ENCODE measurements at regions not wholly inside any gene's neighbourhood (a gene's known extent, or its start where the extent isn't known, plus 50 kb on each side); places are given as distances from the start of the nearest gene placed in this dataset.

DNA sequence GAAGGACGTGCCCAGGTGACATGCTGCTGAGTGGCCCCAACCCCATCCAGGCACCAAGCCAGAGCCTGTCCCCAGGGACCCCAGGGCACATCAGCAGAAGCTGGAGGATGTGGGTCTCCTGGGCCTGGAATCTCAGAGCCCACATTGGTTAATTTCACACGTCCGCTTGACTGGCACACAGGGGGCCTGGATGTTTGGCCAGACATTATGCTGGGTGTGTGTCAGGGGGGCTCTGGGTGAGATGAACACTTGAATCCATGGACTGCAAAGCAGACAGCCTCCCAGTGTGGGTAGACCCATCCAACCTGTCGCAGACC is 79.1 kb upstream of the RET start:
- Histone ChIP-seq H3K27me3 (ENCODE audit: insufficient read depth) (no peaks in the 10 kb centered on the region), H3K27ac (ENCODE audit: low read depth) (no peak overlapping the region), H2AFZ (no peak overlapping the region), H3K9me2 (ENCODE audit: insufficient read depth) (0 out of 2 replicates have a peak, but pooled peaks cover 6% of the 10 kb centered on the region), H3K79me2 (replicated peaks; ENCODE audit: insufficient read depth) (no peaks in the 10 kb centered on the region), H3K4me2 (no peak overlapping the region), H4K20me1 (replicated peaks; ENCODE audit: insufficient read depth) (no peaks in the 10 kb centered on the region), H3K36me3 (ENCODE audit: insufficient read depth) (no peaks in the 10 kb centered on the region), H3K4me1 (ENCODE audit: insufficient read depth) (no peaks in the 10 kb centered on the region), H3K4me3 (no peak overlapping the region), H3F3A (replicated peaks; ENCODE audit: low read depth) (no peaks in the 10 kb centered on the region)
- Mint-ChIP-seq H3K27ac (no peak overlapping the region), H3K4me3 (no peak overlapping the region), H3K27me3 (ENCODE audit: insufficient read depth, low read depth, poor library complexity) (peaks cover 1% of the 10 kb centered on the region), H3K36me3 (ENCODE audit: low read depth) (no peaks in the 10 kb centered on the region; the same call in 2 of the 3 replicates), H3K4me1 (peaks cover 3% of the 10 kb centered on the region; the same call in 2 of the 3 replicates), H3K9me3 (no peaks in the 10 kb centered on the region; the same call in 1 of the 3 replicates)
- no peak for TF ChIP-seq NANOG (IDR thresholded peaks at IDR 0.05; ENCODE audit: borderline replicate concordance)
- TF ChIP-seq CREB1 (CRISPR knock-in tag; IDR thresholded peaks at IDR 0.05; ENCODE audit: low read depth): no peak
- no peak for TF ChIP-seq ZNF114 (CRISPR knock-in tag; IDR thresholded peaks at IDR 0.05)
- no peak for TF ChIP-seq EZH2 (IDR thresholded peaks at IDR 0.05; ENCODE audit: low read depth, unreplicated experiment)
- TF ChIP-seq, protein P1, sequence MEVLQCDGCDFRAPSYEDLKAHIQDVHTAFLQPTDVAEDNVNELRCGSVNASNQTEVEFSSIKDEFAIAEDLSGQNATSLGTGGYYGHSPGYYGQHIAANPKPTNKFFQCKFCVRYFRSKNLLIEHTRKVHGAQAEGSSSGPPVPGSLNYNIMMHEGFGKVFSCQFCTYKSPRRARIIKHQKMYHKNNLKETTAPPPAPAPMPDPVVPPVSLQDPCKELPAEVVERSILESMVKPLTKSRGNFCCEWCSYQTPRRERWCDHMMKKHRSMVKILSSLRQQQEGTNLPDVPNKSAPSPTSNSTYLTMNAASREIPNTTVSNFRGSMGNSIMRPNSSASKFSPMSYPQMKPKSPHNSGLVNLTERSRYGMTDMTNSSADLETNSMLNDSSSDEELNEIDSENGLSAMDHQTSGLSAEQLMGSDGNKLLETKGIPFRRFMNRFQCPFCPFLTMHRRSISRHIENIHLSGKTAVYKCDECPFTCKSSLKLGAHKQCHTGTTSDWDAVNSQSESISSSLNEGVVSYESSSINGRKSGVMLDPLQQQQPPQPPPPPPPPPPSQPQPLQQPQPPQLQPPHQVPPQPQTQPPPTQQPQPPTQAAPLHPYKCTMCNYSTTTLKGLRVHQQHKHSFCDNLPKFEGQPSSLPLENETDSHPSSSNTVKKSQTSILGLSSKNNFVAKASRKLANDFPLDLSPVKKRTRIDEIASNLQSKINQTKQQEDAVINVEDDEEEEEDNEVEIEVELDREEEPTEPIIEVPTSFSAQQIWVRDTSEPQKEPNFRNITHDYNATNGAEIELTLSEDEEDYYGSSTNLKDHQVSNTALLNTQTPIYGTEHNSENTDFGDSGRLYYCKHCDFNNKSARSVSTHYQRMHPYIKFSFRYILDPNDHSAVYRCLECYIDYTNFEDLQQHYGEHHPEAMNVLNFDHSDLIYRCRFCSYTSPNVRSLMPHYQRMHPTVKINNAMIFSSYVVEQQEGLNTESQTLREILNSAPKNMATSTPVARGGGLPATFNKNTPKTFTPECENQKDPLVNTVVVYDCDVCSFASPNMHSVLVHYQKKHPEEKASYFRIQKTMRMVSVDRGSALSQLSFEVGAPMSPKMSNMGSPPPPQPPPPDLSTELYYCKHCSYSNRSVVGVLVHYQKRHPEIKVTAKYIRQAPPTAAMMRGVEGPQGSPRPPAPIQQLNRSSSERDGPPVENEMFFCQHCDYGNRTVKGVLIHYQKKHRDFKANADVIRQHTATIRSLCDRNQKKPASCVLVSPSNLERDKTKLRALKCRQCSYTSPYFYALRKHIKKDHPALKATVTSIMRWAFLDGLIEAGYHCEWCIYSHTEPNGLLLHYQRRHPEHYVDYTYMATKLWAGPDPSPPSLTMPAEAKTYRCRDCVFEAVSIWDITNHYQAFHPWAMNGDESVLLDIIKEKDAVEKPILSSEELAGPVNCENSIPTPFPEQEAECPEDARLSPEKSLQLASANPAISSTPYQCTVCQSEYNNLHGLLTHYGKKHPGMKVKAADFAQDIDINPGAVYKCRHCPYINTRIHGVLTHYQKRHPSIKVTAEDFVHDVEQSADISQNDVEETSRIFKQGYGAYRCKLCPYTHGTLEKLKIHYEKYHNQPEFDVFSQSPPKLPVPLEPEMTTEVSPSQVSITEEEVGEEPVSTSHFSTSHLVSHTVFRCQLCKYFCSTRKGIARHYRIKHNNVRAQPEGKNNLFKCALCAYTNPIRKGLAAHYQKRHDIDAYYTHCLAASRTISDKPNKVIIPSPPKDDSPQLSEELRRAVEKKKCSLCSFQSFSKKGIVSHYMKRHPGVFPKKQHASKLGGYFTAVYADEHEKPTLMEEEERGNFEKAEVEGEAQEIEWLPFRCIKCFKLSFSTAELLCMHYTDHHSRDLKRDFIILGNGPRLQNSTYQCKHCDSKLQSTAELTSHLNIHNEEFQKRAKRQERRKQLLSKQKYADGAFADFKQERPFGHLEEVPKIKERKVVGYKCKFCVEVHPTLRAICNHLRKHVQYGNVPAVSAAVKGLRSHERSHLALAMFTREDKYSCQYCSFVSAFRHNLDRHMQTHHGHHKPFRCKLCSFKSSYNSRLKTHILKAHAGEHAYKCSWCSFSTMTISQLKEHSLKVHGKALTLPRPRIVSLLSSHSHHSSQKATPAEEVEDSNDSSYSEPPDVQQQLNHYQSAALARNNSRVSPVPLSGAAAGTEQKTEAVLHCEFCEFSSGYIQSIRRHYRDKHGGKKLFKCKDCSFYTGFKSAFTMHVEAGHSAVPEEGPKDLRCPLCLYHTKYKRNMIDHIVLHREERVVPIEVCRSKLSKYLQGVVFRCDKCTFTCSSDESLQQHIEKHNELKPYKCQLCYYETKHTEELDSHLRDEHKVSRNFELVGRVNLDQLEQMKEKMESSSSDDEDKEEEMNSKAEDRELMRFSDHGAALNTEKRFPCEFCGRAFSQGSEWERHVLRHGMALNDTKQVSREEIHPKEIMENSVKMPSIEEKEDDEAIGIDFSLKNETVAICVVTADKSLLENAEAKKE (CRISPR knock-in tag; IDR thresholded peaks at IDR 0.05): no peak
- TF ChIP-seq, protein P2, sequence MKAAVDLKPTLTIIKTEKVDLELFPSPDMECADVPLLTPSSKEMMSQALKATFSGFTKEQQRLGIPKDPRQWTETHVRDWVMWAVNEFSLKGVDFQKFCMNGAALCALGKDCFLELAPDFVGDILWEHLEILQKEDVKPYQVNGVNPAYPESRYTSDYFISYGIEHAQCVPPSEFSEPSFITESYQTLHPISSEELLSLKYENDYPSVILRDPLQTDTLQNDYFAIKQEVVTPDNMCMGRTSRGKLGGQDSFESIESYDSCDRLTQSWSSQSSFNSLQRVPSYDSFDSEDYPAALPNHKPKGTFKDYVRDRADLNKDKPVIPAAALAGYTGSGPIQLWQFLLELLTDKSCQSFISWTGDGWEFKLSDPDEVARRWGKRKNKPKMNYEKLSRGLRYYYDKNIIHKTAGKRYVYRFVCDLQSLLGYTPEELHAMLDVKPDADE (IDR thresholded peaks at IDR 0.05): no peak
- TF ChIP-seq, protein P3, sequence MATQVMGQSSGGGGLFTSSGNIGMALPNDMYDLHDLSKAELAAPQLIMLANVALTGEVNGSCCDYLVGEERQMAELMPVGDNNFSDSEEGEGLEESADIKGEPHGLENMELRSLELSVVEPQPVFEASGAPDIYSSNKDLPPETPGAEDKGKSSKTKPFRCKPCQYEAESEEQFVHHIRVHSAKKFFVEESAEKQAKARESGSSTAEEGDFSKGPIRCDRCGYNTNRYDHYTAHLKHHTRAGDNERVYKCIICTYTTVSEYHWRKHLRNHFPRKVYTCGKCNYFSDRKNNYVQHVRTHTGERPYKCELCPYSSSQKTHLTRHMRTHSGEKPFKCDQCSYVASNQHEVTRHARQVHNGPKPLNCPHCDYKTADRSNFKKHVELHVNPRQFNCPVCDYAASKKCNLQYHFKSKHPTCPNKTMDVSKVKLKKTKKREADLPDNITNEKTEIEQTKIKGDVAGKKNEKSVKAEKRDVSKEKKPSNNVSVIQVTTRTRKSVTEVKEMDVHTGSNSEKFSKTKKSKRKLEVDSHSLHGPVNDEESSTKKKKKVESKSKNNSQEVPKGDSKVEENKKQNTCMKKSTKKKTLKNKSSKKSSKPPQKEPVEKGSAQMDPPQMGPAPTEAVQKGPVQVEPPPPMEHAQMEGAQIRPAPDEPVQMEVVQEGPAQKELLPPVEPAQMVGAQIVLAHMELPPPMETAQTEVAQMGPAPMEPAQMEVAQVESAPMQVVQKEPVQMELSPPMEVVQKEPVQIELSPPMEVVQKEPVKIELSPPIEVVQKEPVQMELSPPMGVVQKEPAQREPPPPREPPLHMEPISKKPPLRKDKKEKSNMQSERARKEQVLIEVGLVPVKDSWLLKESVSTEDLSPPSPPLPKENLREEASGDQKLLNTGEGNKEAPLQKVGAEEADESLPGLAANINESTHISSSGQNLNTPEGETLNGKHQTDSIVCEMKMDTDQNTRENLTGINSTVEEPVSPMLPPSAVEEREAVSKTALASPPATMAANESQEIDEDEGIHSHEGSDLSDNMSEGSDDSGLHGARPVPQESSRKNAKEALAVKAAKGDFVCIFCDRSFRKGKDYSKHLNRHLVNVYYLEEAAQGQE (IDR thresholded peaks at IDR 0.05; ENCODE audit: unreplicated experiment): no peak
- TF ChIP-seq, protein P4, sequence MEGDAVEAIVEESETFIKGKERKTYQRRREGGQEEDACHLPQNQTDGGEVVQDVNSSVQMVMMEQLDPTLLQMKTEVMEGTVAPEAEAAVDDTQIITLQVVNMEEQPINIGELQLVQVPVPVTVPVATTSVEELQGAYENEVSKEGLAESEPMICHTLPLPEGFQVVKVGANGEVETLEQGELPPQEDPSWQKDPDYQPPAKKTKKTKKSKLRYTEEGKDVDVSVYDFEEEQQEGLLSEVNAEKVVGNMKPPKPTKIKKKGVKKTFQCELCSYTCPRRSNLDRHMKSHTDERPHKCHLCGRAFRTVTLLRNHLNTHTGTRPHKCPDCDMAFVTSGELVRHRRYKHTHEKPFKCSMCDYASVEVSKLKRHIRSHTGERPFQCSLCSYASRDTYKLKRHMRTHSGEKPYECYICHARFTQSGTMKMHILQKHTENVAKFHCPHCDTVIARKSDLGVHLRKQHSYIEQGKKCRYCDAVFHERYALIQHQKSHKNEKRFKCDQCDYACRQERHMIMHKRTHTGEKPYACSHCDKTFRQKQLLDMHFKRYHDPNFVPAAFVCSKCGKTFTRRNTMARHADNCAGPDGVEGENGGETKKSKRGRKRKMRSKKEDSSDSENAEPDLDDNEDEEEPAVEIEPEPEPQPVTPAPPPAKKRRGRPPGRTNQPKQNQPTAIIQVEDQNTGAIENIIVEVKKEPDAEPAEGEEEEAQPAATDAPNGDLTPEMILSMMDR (conservative IDR thresholded peaks at IDR 0.05; ENCODE audit: low read depth in 2 of 2): no peak
- no peak for TF ChIP-seq POLR2AphosphoS5 (IDR thresholded peaks at IDR 0.05; ENCODE audit: low read depth)
- no peak for TF ChIP-seq ZNF331 (CRISPR knock-in tag; IDR thresholded peaks at IDR 0.05; ENCODE audit: low read depth)
- TF ChIP-seq JUNB (IDR thresholded peaks at IDR 0.05; ENCODE audit: unreplicated experiment): no peak
- no peak for TF ChIP-seq STAT1 (IDR thresholded peaks at IDR 0.05; ENCODE audit: unreplicated experiment)
- no peak for TF ChIP-seq EZH2phosphoT487 (IDR thresholded peaks at IDR 0.05; ENCODE audit: unreplicated experiment)
- ATAC-seq (no peak), DNase-seq (ENCODE audit: low spot score) (no peak)
